ENCODE measurements at regions not wholly inside any gene's neighbourhood (a gene's known extent, or its start where the extent isn't known, plus 50 kb on each side); places are given as distances from the start of the nearest gene placed in this dataset.

DNA sequence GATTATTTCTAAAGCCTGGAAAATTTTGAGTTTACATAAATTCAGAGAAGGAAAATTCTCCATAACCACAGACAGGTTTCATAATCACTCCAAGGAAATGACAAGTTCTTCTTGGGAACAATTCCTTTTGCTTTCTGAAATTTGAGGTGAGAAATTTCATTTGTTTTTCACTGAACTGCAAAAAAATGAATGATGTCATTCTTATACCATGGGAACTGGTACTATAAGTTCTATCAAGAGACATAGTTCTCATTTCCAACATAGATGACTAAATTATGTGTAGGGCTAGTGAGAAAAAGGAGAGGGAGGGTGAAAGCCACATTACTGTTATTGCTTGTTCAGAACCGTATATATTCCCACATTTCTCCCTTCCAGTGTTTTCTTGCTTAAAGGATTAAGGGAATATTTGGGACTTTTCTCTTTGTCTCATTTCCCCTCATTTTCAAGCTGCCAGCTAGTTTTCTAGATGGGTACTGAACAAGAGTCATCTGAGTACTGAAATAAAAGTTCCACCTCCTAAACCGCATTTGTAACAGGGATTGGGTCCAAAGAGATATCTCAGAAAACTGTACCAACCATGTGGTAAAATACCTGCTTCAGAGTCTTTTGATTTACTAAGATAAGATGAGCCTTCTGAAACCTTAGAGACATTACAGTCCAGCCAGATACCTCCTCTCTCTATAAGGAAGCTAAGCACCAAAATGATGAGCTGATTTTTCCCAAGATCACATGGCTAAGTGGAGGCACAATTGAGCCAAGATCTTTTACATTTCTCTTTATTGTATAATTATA is 144.3 kb upstream of the PRDM1 start:
- H3K27ac Mint-ChIP-seq = no peak overlapping the region
- peaks cover 0 to 9% of the 10 kb centered on the region in 2 experiments for H3K4me1 ChIP-seq (ENCODE audit: control insufficient read depth in 1 of 2, extremely low read depth in 1 of 2, insufficient read depth in 2 of 2, low read length in 2 of 2)
- CTCF ChIA-PET = no interaction called here
- WGBS (ENCODE audit: insufficient coverage) = no CpG with 5 or more reads among the region's 2 CpGs
- no peak overlapping the region for H3K4me3 Mint-ChIP-seq
- H3K9me3 ChIP-seq = no peaks in the 10 kb centered on the region
- no peaks in the 10 kb centered on the region for H3K36me3 ChIP-seq (ENCODE audit: control insufficient read depth in 2 of 2, extremely low read depth in 1 of 2, insufficient read depth in 1 of 2, low read length in 1 of 2)
- no peaks in the 10 kb centered on the region for H3K9me3 Mint-ChIP-seq
- no peaks in the 10 kb centered on the region for H3K27me3 ChIP-seq (replicated peaks in 1 of 2; ENCODE audit: control insufficient read depth in 2 of 2, extremely low read depth in 1 of 2, insufficient read depth in 2 of 2, low read length in 1 of 2)
- no peaks in the 10 kb centered on the region for H3K36me3 Mint-ChIP-seq
- peaks cover 3 to 7% of the 10 kb centered on the region in 2 donors for H3K27me3 Mint-ChIP-seq
- POLR2A ChIA-PET = no interaction called here
- DNase-seq (no peak), ATAC-seq (replicated peaks in 1 of 4) (no peak)
- no peak overlapping the region for H3K27ac ChIP-seq (ENCODE audit: low read length)
- H3K4me1 Mint-ChIP-seq = peaks cover 6 to 13% (median 8%) of the 10 kb centered on the region in 3 donors
- H3K4me3 ChIP-seq (ENCODE audit: control insufficient read depth in 1 of 2, extremely low read depth in 1 of 2, low read length in 1 of 2) = no peak overlapping the region

DNA sequence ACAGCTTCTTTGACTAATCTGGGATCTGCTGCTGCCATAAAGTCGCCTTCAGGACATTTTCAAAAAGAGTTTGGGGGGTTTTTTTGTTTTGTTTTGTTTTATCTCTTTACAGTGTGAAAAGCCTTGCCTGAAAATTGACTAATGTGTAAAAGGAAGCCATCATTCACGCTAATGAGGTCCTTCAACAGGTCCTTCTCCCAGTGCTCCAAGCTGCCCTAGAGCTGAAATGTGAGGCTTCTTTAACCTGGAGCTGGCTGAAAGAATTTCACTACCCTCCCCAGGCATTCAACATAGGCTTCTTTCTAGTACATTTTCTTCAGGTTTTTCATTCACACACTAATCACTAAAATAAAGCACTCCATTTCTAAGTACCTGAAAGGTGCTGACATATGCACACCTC is 145.1 kb upstream of the PRDM1 start:
- no peak for ATAC-seq (replicated peaks in 1 of 4)
- Mint-ChIP-seq H3K36me3 (no peaks in the 10 kb centered on the region), H3K9me3 (no peaks in the 10 kb centered on the region), H3K27ac (no peak overlapping the region), H3K4me1 (peaks cover 6 to 13% (median 8%) of the 10 kb centered on the region in 3 donors), H3K4me3 (no peak overlapping the region), H3K27me3 (peaks cover 3 to 7% of the 10 kb centered on the region in 2 donors)
- Histone ChIP-seq H3K36me3 (ENCODE audit: control insufficient read depth in 2 of 2, extremely low read depth in 1 of 2, insufficient read depth in 1 of 2, low read length in 1 of 2) (no peaks in the 10 kb centered on the region), H3K4me1 (ENCODE audit: control insufficient read depth in 1 of 2, extremely low read depth in 1 of 2, insufficient read depth in 2 of 2, low read length in 2 of 2) (peaks cover 0 to 9% of the 10 kb centered on the region in 2 experiments), H3K9me3 (no peaks in the 10 kb centered on the region), H3K27ac (ENCODE audit: low read length) (no peak overlapping the region), H3K4me3 (ENCODE audit: control insufficient read depth in 1 of 2, extremely low read depth in 1 of 2, low read length in 1 of 2) (no peak overlapping the region), H3K27me3 (replicated peaks in 1 of 2; ENCODE audit: control insufficient read depth in 2 of 2, extremely low read depth in 1 of 2, insufficient read depth in 2 of 2, low read length in 1 of 2) (no peaks in the 10 kb centered on the region)
- WGBS (ENCODE audit: insufficient coverage) = no CpG with 5 or more reads among the region's 2 CpGs
- DNase-seq = no peak
- ChIA-PET POLR2A (no interaction called here), CTCF (interaction anchor here (0.5 kb wide), 2 partner anchors 10 to 18 kb away, joined by 3 to 6 read pairs; no protein-coding TSS in a partner anchor)

DNA sequence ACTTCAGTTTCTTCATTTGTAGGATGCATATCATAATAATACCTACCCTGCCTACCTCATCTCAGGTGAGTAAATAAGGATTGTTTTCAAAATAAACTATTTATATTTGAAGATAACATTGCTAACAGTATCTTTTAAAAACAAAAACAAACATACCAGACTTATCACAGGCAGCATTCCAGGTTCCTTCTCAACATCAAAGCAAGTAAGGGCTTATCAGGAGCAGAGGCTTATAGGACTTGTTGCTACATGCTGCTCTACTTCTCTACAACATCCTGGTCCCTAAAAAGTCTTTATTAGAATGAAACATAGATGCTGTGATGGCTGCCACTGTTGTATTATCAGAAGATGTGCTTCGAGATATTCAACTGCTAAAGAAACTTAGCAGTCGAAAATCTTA is 149.2 kb upstream of the PRDM1 start:
- WGBS (ENCODE audit: insufficient coverage) = no CpG with 5 or more reads among the region's 2 CpGs
- Histone ChIP-seq H3K36me3 (ENCODE audit: control insufficient read depth in 2 of 2, extremely low read depth in 1 of 2, insufficient read depth in 1 of 2, low read length in 1 of 2) (no peaks in the 10 kb centered on the region), H3K4me1 (ENCODE audit: control insufficient read depth in 1 of 2, extremely low read depth in 1 of 2, insufficient read depth in 2 of 2, low read length in 2 of 2) (no peaks in the 10 kb centered on the region), H3K27ac (ENCODE audit: low read length) (no peak overlapping the region), H3K4me3 (ENCODE audit: control insufficient read depth in 1 of 2, extremely low read depth in 1 of 2, low read length in 1 of 2) (no peak overlapping the region), H3K27me3 (replicated peaks in 1 of 2; ENCODE audit: control insufficient read depth in 2 of 2, extremely low read depth in 1 of 2, insufficient read depth in 2 of 2, low read length in 1 of 2) (no peaks in the 10 kb centered on the region), H3K9me3 (no peaks in the 10 kb centered on the region)
- POLR2A ChIA-PET = no interaction called here
- Mint-ChIP-seq H3K4me1 (no peaks in the 10 kb centered on the region), H3K36me3 (no peaks in the 10 kb centered on the region), H3K4me3 (no peak overlapping the region), H3K27ac (no peak overlapping the region), H3K27me3 (peaks cover 0 to 3% of the 10 kb centered on the region in 2 donors), H3K9me3 (peaks cover 0 to 3% (median 0%) of the 10 kb centered on the region in 3 donors)
- DNase-seq (no peak), ATAC-seq (replicated peaks in 1 of 4) (no peak)
- CTCF ChIA-PET = no interaction called here

DNA sequence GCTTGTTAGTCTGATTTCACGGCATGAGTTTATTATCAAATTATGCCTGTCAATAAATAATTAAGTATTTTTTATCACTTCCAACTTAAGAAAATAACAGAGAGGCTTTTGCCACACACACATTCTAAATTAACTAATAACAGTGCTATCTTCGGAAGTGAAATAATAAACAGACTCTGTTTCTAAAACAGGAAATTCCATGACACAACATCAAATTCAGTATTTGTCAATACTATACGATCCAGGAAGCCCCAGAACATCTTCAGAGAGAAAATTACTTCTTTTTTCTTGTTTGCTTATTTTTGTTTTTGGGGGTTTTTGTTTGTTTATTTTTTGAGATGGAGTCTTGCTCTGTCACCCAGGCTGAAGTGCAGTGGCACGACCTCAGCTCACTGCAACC is 150.7 kb upstream of the PRDM1 start:
- CTCF ChIA-PET = no interaction called here
- H3K9me3 ChIP-seq = no peaks in the 10 kb centered on the region
- H3K27me3 Mint-ChIP-seq = peaks cover 0 to 3% of the 10 kb centered on the region in 2 donors
- no peak overlapping the region for H3K4me3 Mint-ChIP-seq
- H3K4me1 ChIP-seq (ENCODE audit: control insufficient read depth in 1 of 2, extremely low read depth in 1 of 2, insufficient read depth in 2 of 2, low read length in 2 of 2) = no peaks in the 10 kb centered on the region
- no peaks in the 10 kb centered on the region for H3K36me3 ChIP-seq (ENCODE audit: control insufficient read depth in 2 of 2, extremely low read depth in 1 of 2, insufficient read depth in 1 of 2, low read length in 1 of 2)
- no peak overlapping the region for H3K4me3 ChIP-seq (ENCODE audit: control insufficient read depth in 1 of 2, extremely low read depth in 1 of 2, low read length in 1 of 2)
- POLR2A ChIA-PET = no interaction called here
- DNase-seq (no peak), ATAC-seq (replicated peaks in 1 of 4) (no peak)
- peaks cover 0 to 3% (median 0%) of the 10 kb centered on the region in 3 donors for H3K9me3 Mint-ChIP-seq
- no peak overlapping the region for H3K27ac ChIP-seq (ENCODE audit: low read length)
- H3K27me3 ChIP-seq (replicated peaks in 1 of 2; ENCODE audit: control insufficient read depth in 2 of 2, extremely low read depth in 1 of 2, insufficient read depth in 2 of 2, low read length in 1 of 2) = no peaks in the 10 kb centered on the region
- 88% methylated on average over 2 of the region's 4 CpGs for WGBS (ENCODE audit: insufficient coverage)
- no peak overlapping the region for H3K27ac Mint-ChIP-seq
- no peaks in the 10 kb centered on the region for H3K36me3 Mint-ChIP-seq
- no peaks in the 10 kb centered on the region for H3K4me1 Mint-ChIP-seq

DNA sequence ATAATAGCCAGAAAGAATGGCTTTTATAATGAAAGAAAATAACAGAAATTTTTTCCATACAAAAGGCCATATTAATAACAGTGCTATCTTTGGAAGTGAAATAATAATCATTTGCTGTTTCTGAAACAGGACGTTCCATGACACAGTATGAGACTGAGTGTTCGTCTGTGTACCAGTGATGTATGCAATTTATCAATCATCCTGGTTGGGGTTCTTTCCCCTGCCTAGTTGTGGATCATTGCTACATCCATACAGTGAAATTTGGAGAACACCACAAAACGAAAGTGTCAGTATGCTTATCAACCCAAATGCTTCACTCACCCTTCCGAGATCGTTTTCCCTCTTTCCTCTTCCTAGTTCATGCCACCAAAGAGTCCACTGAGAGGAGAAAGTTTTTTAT is 151.4 kb upstream of the PRDM1 start:
- DNase-seq = no peak
- no peak for ATAC-seq (replicated peaks in 1 of 4)
- ChIA-PET CTCF (no interaction called here), POLR2A (no interaction called here)
- Mint-ChIP-seq H3K4me3 (no peak overlapping the region), H3K36me3 (no peaks in the 10 kb centered on the region), H3K9me3 (peaks cover 0 to 3% (median 0%) of the 10 kb centered on the region in 3 donors), H3K27me3 (peaks cover 0 to 3% of the 10 kb centered on the region in 2 donors), H3K27ac (no peak overlapping the region), H3K4me1 (no peaks in the 10 kb centered on the region)
- H3K36me3 ChIP-seq (ENCODE audit: control insufficient read depth in 2 of 2, extremely low read depth in 1 of 2, insufficient read depth in 1 of 2, low read length in 1 of 2) = no peaks in the 10 kb centered on the region
- no peaks in the 10 kb centered on the region for H3K27me3 ChIP-seq (replicated peaks in 1 of 2; ENCODE audit: control insufficient read depth in 2 of 2, extremely low read depth in 1 of 2, insufficient read depth in 2 of 2, low read length in 1 of 2)
- H3K9me3 ChIP-seq = no peaks in the 10 kb centered on the region
- no peaks in the 10 kb centered on the region for H3K4me1 ChIP-seq (ENCODE audit: control insufficient read depth in 1 of 2, extremely low read depth in 1 of 2, insufficient read depth in 2 of 2, low read length in 2 of 2)
- H3K4me3 ChIP-seq (ENCODE audit: control insufficient read depth in 1 of 2, extremely low read depth in 1 of 2, low read length in 1 of 2) = no peak overlapping the region
- WGBS (ENCODE audit: insufficient coverage) = 70% methylated on average over 2 of the region's 5 CpGs
- no peak overlapping the region for H3K27ac ChIP-seq (ENCODE audit: low read length)

DNA sequence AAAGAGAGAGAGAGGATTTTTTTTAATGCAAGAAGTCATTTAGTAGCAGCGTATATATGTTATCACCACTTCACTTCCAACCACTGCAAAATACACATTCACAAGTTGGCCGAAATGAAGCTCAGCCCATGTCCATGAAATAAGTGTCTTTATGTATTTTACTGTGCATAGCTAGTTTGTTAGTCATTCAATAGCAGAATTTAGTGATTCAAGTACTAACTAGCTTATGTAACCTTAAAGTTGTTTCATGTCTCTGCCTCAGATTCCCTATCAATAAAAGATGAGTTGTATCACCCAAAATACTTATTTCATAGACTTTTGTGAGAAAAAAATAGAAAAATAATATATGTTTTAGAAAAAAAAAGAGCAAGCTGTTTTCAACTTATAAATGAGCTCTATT is 153.7 kb upstream of the PRDM1 start:
- no peak for ATAC-seq (replicated peaks in 1 of 4)
- H3K36me3 ChIP-seq (ENCODE audit: control insufficient read depth in 2 of 2, extremely low read depth in 1 of 2, insufficient read depth in 1 of 2, low read length in 1 of 2) = no peaks in the 10 kb centered on the region
- Mint-ChIP-seq H3K4me3 (no peak overlapping the region), H3K4me1 (no peaks in the 10 kb centered on the region), H3K27me3 (no peaks in the 10 kb centered on the region), H3K9me3 (peaks cover 0 to 3% (median 0%) of the 10 kb centered on the region in 3 donors), H3K36me3 (no peaks in the 10 kb centered on the region), H3K27ac (no peak overlapping the region)
- no peak overlapping the region for H3K27ac ChIP-seq (ENCODE audit: low read length)
- H3K4me1 ChIP-seq (ENCODE audit: control insufficient read depth in 1 of 2, extremely low read depth in 1 of 2, insufficient read depth in 2 of 2, low read length in 2 of 2) = no peaks in the 10 kb centered on the region
- no peaks in the 10 kb centered on the region for H3K9me3 ChIP-seq
- no peaks in the 10 kb centered on the region for H3K27me3 ChIP-seq (replicated peaks in 1 of 2; ENCODE audit: control insufficient read depth in 2 of 2, extremely low read depth in 1 of 2, insufficient read depth in 2 of 2, low read length in 1 of 2)
- ChIA-PET CTCF (no interaction called here), POLR2A (interaction anchor here in 1 of 2 donors (0.6 kb wide), 1 partner anchor 66 kb away, joined by 3 read pairs; no protein-coding TSS in a partner anchor)
- H3K4me3 ChIP-seq (ENCODE audit: control insufficient read depth in 1 of 2, extremely low read depth in 1 of 2, low read length in 1 of 2) = no peak overlapping the region
- no peak for DNase-seq
- WGBS (ENCODE audit: insufficient coverage) = no CpG with 5 or more reads among the region's 2 CpGs
